ENCODE measurements at regions not wholly inside any gene's neighbourhood (a gene's known extent, or its start where the extent isn't known, plus 50 kb on each side); places are given as distances from the start of the nearest gene placed in this dataset.
A peak's percentile ranks its signal among the peaks of the same experiment; 100 is the strongest.

DNA sequence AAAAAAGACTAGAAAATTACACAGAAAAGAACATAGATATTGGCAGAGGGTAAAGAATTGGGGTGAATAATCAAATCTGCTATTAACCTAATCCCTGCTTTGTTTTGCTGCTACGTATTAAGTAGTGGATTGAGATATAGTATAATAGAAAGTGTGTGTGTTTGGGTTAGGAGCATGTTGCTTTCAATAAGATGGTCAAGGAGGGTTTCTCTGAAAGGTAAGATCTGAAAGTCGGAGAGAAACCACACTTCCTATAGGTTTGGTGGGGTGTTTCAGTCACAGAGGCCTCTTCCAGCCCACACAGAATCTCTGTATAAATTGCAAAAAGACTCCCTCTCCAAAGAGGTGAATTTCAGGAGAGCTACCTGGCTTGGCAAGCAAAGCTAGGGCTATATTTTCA is 345.7 kb upstream of the SATB1 start:
- no peak for DNase-seq

DNA sequence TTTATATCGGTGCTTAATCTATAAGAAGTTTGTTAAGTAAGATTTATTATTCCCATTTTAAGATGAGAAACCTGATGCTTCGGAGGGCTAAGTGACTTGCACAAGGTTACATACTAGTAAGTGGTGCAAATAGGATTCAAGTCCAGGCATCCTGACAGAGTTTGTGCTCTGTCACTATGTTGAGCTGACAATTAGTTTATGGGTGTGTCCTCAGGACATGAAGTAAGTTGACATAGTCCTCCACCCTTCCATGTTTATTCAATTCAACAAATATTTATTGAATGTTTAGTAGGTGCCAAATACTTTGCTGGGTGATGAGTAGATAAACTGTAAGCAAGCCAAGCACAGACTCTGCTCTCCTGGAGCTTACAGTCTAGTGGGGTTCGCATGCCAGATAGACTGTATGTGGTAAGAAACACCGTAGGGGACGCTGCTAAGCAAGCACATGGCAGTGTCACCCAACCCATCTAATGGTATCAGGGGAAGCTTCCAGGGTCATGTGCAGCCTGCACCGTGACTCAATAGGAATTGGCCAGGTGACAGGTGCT is 342.7 kb upstream of the SATB1 start:
- no peak for DNase-seq

DNA sequence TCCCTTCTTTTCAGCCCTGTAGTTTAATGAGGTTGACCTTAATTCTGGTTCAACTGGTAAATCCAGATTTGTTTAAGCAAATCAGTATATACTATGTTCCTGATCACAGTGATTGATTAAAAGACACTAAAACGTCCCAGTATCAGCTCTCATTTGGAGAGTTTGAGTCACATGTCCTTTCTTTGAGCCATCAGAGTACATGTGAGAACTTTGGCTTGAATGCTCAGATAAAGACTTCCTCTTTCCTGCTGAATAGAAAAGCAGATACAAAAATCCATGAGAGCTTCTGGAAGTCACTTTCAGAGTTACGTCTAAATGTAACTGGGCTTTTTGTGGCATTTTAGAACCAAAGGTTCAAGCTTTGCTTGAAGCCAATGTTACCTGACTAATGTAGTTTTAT is 341.8 kb upstream of the SATB1 start:
- DNase-seq = no peak

DNA sequence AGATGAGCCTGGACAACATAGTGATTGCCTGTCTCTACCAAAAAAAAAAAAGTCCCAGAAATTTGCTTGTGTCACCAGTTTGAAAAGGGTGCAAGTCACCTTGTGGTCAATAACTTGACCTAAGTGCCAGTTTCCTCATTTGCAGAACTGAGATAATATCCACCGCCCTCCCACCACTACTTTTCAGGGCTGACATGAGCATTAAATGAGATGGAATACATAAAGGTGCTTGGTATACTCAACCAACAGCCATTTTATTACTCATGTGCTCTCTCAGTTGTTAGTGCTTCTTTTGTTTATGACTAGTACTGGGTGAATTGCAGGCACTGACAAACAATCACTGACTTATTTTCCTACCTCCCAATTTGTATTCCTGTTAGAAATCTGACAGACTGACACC is 340.5 kb upstream of the SATB1 start:
- no peak for DNase-seq

DNA sequence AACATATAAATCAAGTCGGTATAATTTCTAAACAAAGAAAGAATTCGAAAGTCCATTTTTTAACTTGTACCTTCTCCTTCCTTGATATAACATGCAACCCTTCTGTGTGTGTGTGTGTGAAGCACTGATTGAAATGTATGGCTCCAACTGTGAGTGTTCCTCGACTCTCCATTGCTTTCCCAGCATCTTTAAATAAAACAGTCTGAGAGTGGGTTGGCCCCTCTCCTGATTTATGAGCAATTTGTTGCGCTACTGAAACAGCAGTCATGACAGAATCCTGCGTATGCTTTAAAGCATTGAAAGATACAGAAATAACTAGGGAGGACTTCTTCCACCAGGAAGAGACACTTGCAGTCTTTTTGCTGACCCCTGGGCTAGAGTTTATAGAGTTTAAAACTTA is 340.0 kb upstream of the SATB1 start:
- DNase-seq = no peak

DNA sequence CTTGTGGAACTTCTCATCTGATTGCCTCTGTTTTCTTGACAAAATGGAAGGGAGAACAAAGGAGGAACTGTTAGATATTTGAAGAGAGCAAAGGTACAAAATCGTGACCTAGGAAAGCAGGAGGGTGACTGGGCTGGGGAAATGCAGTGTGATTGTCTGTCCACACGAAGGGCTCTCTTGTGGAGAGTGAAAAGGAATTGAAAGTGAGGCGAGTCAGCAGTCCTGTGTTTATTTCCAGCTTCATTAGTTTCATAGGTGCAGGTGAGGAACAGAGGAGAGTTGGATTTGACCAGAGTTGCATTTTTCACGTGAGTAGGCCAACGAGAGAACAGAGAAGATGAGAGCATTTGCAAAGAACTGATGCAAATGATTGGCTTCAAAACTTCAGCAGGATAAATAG is 336.4 kb upstream of the SATB1 start:
- no peak for DNase-seq

DNA sequence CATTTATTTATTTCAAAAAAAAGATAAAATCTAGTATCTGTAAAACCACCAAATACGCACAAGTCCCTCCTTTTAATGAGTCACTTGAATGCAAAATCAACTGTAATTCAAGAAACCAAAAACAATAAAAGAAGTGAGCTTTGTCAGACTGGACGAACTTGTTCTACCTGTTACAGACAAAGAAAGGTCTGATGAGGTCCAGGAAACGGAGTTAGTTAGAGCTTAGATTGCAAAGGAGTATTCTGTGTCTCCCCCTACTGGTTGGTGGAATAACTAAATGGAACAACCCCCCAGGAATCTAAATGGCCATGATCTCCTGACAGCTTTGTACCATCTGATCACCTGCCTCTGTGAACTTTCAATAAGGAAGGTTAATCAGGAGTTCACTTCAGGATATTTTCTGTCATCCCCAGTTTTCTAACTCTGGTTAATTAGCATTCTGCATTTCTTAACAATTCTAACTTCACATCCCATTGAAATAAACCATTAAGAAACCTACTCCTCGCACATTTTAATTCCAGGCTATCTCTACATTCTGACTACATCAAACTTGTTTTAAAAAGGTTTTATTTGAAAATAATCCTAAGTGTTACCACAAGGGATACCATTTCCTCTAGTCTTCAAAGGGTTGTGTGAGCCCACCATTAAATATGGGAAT is 333.0 kb upstream of the SATB1 start:
- DNase-seq = no peak

DNA sequence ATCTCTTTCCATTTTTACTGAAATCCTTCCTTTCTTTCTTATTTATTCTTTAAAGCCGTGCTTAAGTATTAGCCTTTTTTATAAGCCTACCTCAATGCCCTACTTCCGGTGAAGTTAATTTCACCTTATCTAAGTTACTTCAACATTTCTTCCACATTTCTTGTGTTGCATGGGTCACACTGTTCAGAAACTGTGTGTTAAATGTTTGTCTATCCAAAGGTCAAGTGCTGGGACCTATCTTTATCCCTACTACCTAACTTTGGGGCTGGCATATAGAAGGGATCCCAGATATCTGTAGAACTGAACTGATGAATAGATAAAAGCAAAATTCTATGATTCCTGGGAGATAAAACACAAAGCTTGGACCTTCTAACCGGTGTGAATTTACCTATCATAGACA is 332.3 kb upstream of the SATB1 start:
- no peak for DNase-seq

DNA sequence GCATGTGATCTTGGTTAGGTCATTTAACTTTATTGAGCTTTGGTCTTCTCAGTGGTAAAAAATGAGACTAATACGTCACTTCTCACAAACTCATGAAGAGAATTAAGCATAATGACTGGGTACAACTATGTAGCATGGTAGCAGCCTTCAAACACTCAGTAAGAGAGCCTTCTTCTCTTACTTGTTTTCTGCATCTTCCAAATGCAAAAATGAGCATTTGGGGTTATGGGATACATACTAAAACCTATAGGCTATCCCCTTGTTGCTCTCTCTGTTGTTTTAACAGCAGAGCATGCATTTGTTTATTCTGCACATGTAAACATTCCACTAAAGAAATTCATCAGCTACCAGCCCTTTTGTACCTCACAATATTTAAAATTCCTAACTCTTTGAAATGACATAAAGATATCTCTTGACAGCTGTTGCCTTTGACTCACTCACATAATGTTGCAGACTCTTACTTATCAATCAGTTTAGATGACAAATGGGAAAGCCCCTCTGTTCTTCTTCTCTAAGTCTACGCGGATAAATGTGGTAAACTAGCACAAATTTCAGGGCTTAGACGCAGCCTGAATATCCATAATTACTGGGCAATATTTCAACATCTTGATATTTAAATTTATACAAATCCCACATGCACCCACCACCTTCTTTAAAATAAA is 327.3 kb upstream of the SATB1 start:
- no peak for DNase-seq

DNA sequence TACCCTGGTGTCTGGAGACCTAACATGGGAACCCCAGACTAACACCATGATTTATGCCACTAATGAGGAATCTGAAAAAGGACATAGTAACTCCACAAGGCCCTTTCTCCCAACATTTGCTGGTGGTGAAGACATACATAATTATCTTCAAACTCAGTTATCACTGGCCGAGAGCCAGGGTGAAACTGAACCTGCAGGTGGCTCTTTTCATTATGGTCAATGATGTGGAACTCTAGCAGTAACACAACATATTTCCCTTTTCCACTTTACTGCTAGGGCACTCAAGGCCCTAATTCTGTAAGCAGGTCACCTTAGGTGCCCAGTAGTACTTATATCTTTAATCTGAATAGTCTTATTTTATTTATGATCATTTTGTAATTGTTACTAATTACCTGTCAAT is 326.4 kb upstream of the SATB1 start:
- no peak for DNase-seq

DNA sequence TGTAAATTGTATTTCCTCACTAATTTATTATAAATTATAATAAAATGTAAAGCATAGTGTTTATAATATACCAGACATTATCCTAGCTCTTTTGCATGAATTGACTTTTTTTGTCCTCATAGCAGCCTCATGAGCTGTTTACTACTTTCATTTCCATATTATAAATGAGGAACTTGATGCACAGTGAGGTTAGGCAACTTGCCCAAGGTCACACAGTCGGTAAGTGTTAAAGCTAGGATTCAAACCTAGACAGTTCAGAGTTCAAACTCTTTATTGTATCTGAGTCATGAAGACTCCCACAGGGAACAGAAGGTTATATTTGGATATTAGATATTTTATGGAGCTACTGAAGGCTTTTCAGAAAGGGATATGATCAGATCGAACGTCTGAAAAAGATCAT is 322.2 kb upstream of the SATB1 start:
- no peak for DNase-seq

DNA sequence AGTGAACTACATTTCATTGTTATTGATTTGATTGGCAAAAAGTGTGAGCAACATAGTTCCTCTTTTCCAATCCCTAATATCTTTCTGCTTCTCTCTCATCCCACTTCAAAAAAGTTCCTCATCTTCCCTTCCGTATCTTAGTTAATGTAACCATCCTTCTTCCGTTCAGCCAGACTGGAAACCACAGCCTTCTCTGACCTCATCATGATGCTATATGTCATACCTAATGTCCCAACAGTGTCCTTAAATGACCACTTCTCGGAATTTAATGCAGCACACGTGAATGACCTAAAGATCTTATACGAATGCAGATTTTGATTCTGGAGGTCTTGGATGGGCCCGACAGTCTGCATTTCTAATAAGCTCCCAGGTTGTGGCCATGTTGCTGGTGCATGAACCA is 320.3 kb upstream of the SATB1 start:
- DNase-seq = no peak

DNA sequence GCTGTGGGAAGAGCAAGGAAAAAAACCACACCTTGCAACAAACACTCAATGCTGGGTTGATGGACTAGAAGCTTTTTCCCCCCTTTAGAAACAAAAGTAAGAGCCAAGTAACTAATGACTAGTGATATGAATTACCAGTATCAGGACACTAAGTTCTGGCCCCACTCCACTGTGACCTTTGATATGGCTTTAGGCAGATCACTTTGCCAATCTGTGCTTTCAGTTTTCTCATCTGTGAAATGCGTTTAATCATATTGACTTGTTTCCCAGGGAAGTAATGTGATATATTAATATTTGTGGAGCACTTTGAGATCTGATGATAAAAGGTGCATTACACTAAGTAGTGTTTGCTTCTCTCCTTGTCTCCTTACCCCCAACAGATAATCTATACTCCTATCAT is 319.3 kb upstream of the SATB1 start:
- DNase-seq = no peak

DNA sequence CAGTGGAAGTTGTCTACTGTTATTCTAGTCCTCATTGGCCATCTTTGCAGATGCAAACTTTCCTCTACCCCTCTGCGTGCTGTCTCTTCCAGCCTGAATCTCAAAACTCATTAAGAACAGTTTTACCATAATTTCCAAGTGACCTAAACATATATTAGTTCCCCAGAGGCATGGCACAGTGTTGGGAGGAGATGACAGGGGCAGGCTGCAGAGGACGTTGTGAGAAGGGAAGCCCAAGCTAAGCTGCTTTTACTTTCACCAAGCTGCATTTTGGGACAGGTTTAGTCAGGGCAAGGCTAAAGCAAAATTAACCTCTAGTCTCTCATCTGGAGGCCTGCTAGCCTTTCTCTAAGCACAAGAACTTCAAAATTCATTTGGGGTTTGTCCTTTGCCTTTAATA is 318.6 kb upstream of the SATB1 start:
- DNase-seq = peak; percentile 52 to 62

DNA sequence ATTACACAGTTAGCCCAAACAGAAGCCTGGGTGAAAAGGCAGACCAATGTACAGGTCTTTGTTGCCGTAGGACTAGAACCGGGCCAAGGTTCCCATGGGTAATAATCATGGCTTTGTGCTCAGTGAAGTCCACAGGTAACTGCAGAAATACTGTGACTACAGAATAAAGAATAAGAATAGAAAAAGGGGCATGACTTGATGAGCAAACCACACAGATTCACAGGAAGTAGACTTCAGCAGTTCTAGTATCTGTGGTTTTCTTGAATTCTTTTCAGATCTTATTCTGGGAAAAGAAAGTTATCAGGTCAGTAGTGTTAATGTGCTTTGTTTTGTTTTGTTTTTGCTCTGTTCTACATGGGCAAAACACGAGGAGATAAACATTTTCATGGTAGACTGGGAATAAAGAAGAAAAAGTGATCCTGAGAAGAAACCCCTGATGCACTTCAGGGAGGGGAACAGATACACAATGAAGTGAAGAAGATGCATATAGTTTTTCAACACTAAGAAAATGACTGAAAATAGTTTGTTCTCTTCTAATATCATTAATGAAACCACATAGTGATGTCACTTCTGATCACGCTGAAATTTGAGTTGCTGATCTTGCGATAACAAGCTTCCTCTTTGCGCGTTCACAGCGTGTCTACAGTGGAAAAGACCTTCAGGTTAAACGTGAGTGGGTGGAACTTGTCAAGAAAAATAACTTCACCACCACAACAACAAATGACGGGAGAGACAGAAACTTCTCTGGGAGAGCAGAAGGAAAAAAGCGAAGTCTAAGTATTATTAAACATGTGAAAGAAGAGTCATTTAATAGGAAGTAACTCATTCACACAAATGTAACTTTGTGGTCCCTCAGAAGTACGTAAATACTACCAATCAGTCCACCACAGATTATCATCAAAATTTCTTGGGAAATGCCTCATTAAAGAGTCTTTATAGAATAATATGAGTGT is 315.8 kb upstream of the SATB1 start:
- DNase-seq = peak; percentile 57 to 66

DNA sequence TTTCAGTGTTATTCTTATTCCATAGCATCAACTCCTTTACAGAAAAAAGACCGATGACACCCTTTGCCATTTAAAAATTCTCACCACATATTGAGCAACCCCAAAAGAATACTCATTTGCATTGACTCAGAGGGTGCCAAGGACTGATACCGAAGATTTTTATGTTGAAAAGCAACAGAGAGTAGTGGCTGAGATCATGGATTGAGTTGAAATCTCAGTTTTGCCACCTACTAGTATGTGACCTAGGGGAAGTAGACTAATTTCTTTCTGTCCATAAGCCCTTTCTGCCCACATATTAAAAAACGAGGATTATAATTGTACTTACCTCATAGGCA is 313.9 kb upstream of the SATB1 start:
- DNase-seq = no peak

DNA sequence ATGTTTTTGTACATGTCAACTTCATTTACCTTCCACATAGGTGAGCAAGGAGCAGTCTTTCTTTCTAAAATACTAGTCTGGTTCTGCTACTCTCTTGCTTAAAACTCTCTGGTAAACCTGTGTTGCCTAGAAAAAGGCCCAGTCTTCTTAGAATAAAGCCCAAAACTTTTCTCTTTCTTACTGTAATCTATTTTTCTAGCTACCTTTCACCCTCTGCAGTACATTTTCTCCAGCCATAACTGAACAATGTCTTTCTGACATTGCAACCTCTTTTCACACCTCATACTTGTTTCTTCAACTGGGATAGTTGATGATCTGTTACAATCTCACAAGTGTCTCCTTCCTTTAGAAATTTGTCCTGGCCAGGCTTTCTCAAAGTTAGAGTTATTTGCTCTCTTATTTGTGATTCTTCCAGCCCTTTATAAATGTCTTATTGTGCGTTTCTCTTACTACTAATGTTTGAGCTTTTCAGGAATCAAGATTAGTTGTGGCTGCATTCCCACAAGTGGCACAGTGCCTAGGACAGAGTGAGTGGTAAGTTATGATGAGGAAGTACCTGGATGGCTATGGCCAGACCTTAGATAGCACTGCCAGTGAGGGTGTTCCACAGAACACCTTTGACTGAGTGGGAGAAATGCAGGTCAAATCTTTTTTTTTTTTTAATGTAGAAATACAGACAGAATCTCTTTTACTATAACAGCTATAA is 313.4 kb upstream of the SATB1 start:
- DNase-seq = peak in 1 of 2 experiments; percentile 53

DNA sequence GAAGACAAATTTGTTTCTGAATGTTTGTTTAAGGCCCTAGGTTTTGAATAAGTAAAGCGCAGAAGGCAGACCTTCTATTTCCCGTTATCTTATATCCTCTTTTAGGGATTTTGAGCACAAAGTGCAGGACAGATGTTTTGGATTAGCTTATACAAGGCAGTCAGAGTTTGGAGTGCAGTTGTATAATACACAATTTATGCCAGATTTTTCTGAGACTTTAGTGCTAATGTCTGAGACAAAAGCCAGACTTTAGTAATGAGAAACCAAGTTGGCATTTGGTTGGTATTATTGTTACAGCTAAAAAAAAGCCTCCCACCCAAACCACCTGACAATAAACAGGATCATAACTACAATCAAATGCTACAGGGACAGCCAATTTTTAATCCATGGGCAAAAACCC is 309.9 kb upstream of the SATB1 start:
- no peak for DNase-seq

DNA sequence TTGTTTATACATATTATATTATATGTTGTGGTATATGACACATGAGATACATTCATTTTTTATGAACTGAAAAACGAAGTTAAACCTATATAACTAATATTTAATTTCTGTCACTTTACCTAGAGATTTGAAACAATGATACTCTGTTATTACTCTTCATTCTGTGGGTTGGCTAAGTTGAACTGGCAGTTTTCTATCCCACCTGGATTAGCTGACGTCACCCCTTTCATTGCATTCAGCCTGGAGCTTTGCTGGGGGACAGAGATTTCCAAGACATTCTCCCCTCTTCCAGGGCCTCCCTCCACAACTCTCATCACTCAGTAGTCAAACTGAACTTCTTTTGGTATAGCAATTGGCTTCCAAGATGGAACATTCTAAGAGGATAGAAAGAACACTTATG is 309.2 kb upstream of the SATB1 start:
- DNase-seq = no peak

DNA sequence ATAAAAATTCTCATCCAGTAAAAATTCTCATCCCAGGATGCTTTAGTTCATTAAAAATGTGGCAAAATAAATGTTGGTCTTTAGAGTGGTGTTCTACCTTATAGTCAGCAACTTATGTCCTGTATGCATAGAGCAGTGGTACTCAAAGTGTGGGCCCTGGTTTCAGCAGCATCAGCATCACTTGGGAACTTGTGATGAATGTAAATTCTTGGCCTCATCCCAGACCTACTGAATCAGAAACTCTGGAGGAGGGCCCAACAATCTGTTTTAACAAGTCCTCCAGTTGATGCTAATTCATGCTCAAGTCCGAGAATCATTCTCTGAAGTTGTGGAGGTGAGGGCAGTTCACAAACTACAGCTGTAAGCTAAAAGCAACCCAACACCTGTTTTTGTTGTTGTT is 307.3 kb upstream of the SATB1 start:
- no peak for DNase-seq

DNA sequence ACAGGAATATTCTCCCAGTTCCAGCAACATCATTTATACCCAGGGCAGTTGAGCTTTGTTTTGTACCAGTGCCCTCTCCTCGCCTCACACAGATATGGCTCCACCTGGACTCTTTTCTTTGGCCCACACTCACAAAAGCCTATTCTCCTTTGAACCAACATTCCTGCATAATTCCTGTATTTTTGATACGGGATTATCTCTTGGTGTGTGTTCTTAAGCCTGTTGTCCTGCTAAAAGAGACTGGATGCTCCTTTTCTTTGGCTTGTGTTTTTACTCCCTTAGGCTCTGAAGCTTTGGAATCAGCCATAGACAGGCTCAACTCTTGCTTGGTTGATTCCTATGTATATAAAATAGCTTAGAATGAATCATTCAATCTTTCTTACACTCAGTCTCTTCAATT is 305.4 kb upstream of the SATB1 start:
- no peak for DNase-seq

DNA sequence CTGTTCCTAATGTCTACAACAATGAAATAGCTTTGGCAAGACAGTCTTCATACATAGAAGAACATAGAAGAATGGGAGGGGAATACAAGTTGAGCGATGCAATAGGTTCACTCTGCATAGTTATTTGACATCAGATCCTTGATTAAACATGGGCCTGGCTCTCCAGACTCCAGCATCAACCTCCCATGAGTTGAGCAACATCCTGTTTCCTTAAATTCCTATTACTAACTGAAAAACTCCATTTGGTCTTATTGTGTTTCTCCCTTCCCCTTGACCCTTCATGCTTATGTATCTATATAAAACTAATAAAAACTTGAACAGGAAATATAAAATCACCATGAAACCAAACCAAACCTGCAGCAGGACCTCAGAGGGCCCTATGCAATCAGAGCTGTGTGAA is 304.5 kb upstream of the SATB1 start:
- DNase-seq = no peak
